ENCODE measurements at regions not wholly inside any gene's neighbourhood (a gene's known extent, or its start where the extent isn't known, plus 50 kb on each side); places are given as distances from the start of the nearest gene placed in this dataset.

GRCh38 chr2:16561676-16562075, 104.0 kb downstream of the CYRIA start:
- no peak for TF ChIP-seq CTCF (IDR thresholded peaks at IDR 0.05 in 8 of 11, conservative IDR thresholded peaks at IDR 0.05 in 3 of 11)
- no peak for TF ChIP-seq POLR2A (IDR thresholded peaks at IDR 0.05)
- TF ChIP-seq POLR2AphosphoS5 (IDR thresholded peaks at IDR 0.05) = no peak
